Endothelial cell of umbilical vein (primary cell): ENCODE measurements at regions not wholly inside any gene's neighbourhood (a gene's known extent, or its start where the extent isn't known, plus 50 kb on each side); places are given as distances from the start of the nearest gene placed in this dataset.

Experiments
- EZH2 ChIP-seq: IDR thresholded peaks from 2 replicates; pipeline ENCODE4 v1.6.1; 2012; ENCODE audit warnings: borderline replicate concordance, low read depth, mild to moderate bottlenecking, moderate library complexity, low read length, inconsistent platforms; ENCODE audit not compliant: severe bottlenecking
- FOS ChIP-seq: IDR thresholded peaks from 2 replicates; pipeline ENCODE4 v1.6.1; 2011; ENCODE audit warnings: mild to moderate bottlenecking, low read length, moderate library complexity, borderline replicate concordance; ENCODE audit not compliant: insufficient read depth
- JUN ChIP-seq: IDR thresholded peaks from 2 replicates; pipeline ENCODE4 v1.6.1; 2011; ENCODE audit warnings: borderline replicate concordance, low read depth; ENCODE audit not compliant: insufficient read length, insufficient read depth
- POLR2A ChIP-seq: IDR thresholded peaks from 2 replicates; pipeline ENCODE4 v1.6.1; 2012; ENCODE audit warnings: low read depth, mild to moderate bottlenecking, control low read depth, low read length
- POLR2AphosphoS5 ChIP-seq: IDR thresholded peaks from 2 replicates; pipeline ENCODE4 v1.6.1; 2012; ENCODE audit warnings: low read depth, mild to moderate bottlenecking, control low read depth, low read length, moderate library complexity; ENCODE audit not compliant: insufficient read depth
- TF ChIP-seq, protein P1 (sequence below), 2 donors: IDR thresholded peaks; 1 replicate in 1 of 2; 2 replicates in 1 of 2; pipeline ENCODE4 v1.5.1; 2011; ENCODE audit warnings: low read length in 2 of 2, mild to moderate bottlenecking in 2 of 2, moderate library complexity in 2 of 2, control low read depth in 1 of 2, inconsistent platforms in 1 of 2, low read depth in 1 of 2; ENCODE audit not compliant: insufficient read depth in 1 of 2; ENCODE audit errors: extremely low read depth in 1 of 2
- TF ChIP-seq, protein P2 (sequence below): IDR thresholded peaks from 2 replicates; pipeline ENCODE4 v1.6.1; 2011; ENCODE audit not compliant: insufficient read depth, insufficient read length

DNA sequence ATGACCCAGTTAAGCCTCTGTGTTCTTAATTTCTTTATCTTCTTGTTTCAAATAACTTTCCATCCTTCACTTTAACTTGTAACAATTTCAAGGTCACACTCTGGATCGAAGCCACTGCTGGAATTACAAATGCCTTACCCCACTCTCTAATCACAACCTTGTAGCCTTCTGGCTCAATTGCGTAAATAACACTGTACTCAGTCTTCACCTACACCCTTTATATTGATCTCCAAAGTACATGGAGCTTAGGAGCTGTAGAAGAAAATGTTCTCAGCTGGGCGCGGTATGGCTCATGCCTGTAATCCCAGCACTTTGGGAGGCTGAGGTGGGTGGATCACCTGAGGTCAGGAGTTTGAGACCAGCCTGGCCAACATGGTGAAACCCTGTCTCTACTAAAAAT lies 164.3 kb upstream of the NPSR1 start:
- TF ChIP-seq POLR2A (no peak), POLR2AphosphoS5 (no peak), EZH2 (no peak), FOS (no peak), JUN (no peak)
- TF ChIP-seq, protein P1, sequence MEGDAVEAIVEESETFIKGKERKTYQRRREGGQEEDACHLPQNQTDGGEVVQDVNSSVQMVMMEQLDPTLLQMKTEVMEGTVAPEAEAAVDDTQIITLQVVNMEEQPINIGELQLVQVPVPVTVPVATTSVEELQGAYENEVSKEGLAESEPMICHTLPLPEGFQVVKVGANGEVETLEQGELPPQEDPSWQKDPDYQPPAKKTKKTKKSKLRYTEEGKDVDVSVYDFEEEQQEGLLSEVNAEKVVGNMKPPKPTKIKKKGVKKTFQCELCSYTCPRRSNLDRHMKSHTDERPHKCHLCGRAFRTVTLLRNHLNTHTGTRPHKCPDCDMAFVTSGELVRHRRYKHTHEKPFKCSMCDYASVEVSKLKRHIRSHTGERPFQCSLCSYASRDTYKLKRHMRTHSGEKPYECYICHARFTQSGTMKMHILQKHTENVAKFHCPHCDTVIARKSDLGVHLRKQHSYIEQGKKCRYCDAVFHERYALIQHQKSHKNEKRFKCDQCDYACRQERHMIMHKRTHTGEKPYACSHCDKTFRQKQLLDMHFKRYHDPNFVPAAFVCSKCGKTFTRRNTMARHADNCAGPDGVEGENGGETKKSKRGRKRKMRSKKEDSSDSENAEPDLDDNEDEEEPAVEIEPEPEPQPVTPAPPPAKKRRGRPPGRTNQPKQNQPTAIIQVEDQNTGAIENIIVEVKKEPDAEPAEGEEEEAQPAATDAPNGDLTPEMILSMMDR (IDR thresholded peaks at IDR 0.05; ENCODE audit: extremely low read depth in 1 of 2, insufficient read depth in 1 of 2, low read depth in 1 of 2, low read length in 2 of 2) = no peak
- TF ChIP-seq, protein P2, sequence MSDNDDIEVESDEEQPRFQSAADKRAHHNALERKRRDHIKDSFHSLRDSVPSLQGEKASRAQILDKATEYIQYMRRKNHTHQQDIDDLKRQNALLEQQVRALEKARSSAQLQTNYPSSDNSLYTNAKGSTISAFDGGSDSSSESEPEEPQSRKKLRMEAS = no peak
